CD4-positive, alpha-beta T cell (primary cell): ENCODE measurements at regions not wholly inside any gene's neighbourhood (a gene's known extent, or its start where the extent isn't known, plus 50 kb on each side); places are given as distances from the start of the nearest gene placed in this dataset.

Experiments
- ATAC-seq: fragments of 200-7000 bp; cut with Tn5 transposase; one replicate; pipeline ENCODE4 v1.10.0; 2022; ENCODE audit warnings: mild to moderate bottlenecking; ENCODE audit not compliant: poor library complexity
- CTCF ChIA-PET: fragments of 350-600 bp; sonication (Branson Sonifier 250); formaldehyde crosslinking; loops from one replicate; lab custom pipeline; 2021; ENCODE audit warnings: antibody characterized with exemption, inconsistent platforms; lab: Charles Lee
- POLR2A ChIA-PET: fragments of 350-600 bp; sonication (Branson Sonifier 250); formaldehyde crosslinking; loops from one replicate; lab custom pipeline; 2021; ENCODE audit warnings: antibody characterized with exemption, inconsistent platforms; lab: Charles Lee
- DNase-seq, 14 experiments: peaks; one replicate each; pipeline ENCODE4 v3.0.0-alpha.2; 2013 to 2020; ENCODE audit warnings: mixed read lengths in 2 of 14
- H3K27ac ChIP-seq, 2 donors: one replicate each; pipeline versions ENCODE4 v1.5.1 to v1.7.0; 2013; ENCODE audit warnings: low read length in 2 of 2, low read depth in 1 of 2, mild to moderate bottlenecking in 1 of 2
- H3K27me3 ChIP-seq, 2 experiments: 1 replicate in 1 of 2; 2 replicates in 1 of 2; pipeline versions ENCODE4 v1.6.1 to v1.7.0; 2013; ENCODE audit warnings: low read length in 2 of 2, control low read depth in 1 of 2, mild to moderate bottlenecking in 1 of 2, moderate library complexity in 1 of 2; ENCODE audit not compliant: insufficient read depth in 2 of 2, control insufficient read depth in 1 of 2
- H3K36me3 ChIP-seq: one replicate; pipeline ENCODE4 v1.6.1; 2013; ENCODE audit warnings: low read length, control low read depth; ENCODE audit not compliant: insufficient read depth
- H3K4me1 ChIP-seq: one replicate; pipeline ENCODE4 v1.6.1; 2013; ENCODE audit warnings: low read length, control low read depth; ENCODE audit not compliant: insufficient read depth
- H3K4me3 ChIP-seq: one replicate; pipeline ENCODE4 v1.5.1; 2013; ENCODE audit warnings: mild to moderate bottlenecking, low read length, moderate library complexity
- H3K9me3 ChIP-seq, 2 experiments: 1 replicate in 1 of 2; 2 replicates in 1 of 2; pipeline versions ENCODE4 v1.6.1 to v1.7.0; 2013; ENCODE audit warnings: low read length in 2 of 2, mild to moderate bottlenecking in 2 of 2, control low read depth in 1 of 2, moderate library complexity in 1 of 2; ENCODE audit not compliant: control insufficient read depth in 1 of 2, insufficient read depth in 1 of 2
- H3K27ac Mint-ChIP-seq: one replicate; pipeline ENCODE4 v1.8.0; 2020; ENCODE audit warnings: mixed read lengths
- H3K27me3 Mint-ChIP-seq: one replicate; pipeline ENCODE4 v1.8.0; 2021; ENCODE audit warnings: mixed read lengths
- H3K36me3 Mint-ChIP-seq: one replicate; pipeline ENCODE4 v1.8.0; 2021; ENCODE audit warnings: low read depth, mixed read lengths
- H3K4me1 Mint-ChIP-seq: one replicate; pipeline ENCODE4 v1.8.0; 2021; ENCODE audit warnings: low read depth, mixed read lengths
- H3K4me3 Mint-ChIP-seq: one replicate; pipeline ENCODE4 v1.8.0; 2020; ENCODE audit warnings: mild to moderate bottlenecking, mixed read lengths
- H3K9me3 Mint-ChIP-seq: one replicate; pipeline ENCODE4 v1.8.0; 2020; ENCODE audit warnings: mixed read lengths
- CTCF ChIP-seq: fragments of 200-600 bp; IDR thresholded peaks from one replicate; pipeline ENCODE4 v1.8.0; 2022; ENCODE audit warnings: antibody characterized with exemption, mild to moderate bottlenecking
- intact Hi-C, 2 experiments: fragments of 100-400 bp; cut with DNase I in 1 of 2; cut with micrococcal nuclease in 1 of 2; formaldehyde crosslinking; loops; one replicate each; pipeline versions ENCODE4 v1.15.1 to v1.9.0; 2023 to 2025; cut with DNase I, micrococcal nuclease

- Mint-ChIP-seq H3K27me3 (no peaks in the 10 kb centered on the region), H3K36me3 (no peaks in the 10 kb centered on the region)
- CTCF ChIA-PET: no interaction called here
Observed at GRCh38 chr6:103081126-103081525, 1687.6 kb downstream of the GRIK2 start.

GRCh38 chr6:103080497-103080896 lies 1687.0 kb downstream of the GRIK2 start:
- Mint-ChIP-seq H3K9me3 (no peaks in the 10 kb centered on the region), H3K27ac (no peak overlapping the region), H3K4me3 (no peak overlapping the region), H3K27me3 (no peaks in the 10 kb centered on the region), H3K4me1 (no peaks in the 10 kb centered on the region), H3K36me3 (no peaks in the 10 kb centered on the region)
- ChIA-PET POLR2A (no interaction called here), CTCF (no interaction called here)
- intact Hi-C loops: no loop called here
- H3K27me3 ChIP-seq: no peaks in the 10 kb centered on the region
- DNase-seq: no peak
- no peak overlapping the region for H3K27ac ChIP-seq
- H3K9me3 ChIP-seq: peaks cover 0 to 7% of the 10 kb centered on the region in 2 experiments
- H3K4me1 ChIP-seq: no peaks in the 10 kb centered on the region
- no peak for ATAC-seq
- no peaks in the 10 kb centered on the region for H3K36me3 ChIP-seq
- TF ChIP-seq CTCF: no peak
- H3K4me3 ChIP-seq: no peak overlapping the region

More at GRCh38 chr6:103081126-103081525, 1687.6 kb downstream of the GRIK2 start:
- no peaks in the 10 kb centered on the region for H3K36me3 ChIP-seq
- intact Hi-C loops: no loop called here
- ATAC-seq (no peak), DNase-seq (no peak)
- H3K9me3 Mint-ChIP-seq: no peaks in the 10 kb centered on the region
- no peaks in the 10 kb centered on the region for H3K27me3 ChIP-seq
- no peak overlapping the region for H3K27ac Mint-ChIP-seq
- no peaks in the 10 kb centered on the region for H3K4me1 ChIP-seq
- H3K4me3 Mint-ChIP-seq: no peak overlapping the region
- H3K27ac ChIP-seq: no peak overlapping the region
- H3K4me3 ChIP-seq: no peak overlapping the region
- H3K9me3 ChIP-seq: peaks cover 0 to 7% of the 10 kb centered on the region in 2 experiments
- no peaks in the 10 kb centered on the region for H3K4me1 Mint-ChIP-seq
- POLR2A ChIA-PET: interaction anchor here (0.6 kb wide), 1 partner anchor 483 kb away, joined by 3 read pairs; no protein-coding TSS in a partner anchor
- TF ChIP-seq CTCF: no peak

GRCh38 chr6:103079867-103080266 lies 1686.4 kb downstream of the GRIK2 start:
- no peak overlapping the region for H3K27ac Mint-ChIP-seq
- no peak for TF ChIP-seq CTCF
- Histone ChIP-seq H3K9me3 (peaks cover 0 to 7% of the 10 kb centered on the region in 2 experiments), H3K4me1 (no peaks in the 10 kb centered on the region), H3K36me3 (no peaks in the 10 kb centered on the region), H3K27me3 (no peaks in the 10 kb centered on the region), H3K4me3 (no peak overlapping the region), H3K27ac (no peak overlapping the region)
- ATAC-seq (no peak), DNase-seq (no peak)
- no peaks in the 10 kb centered on the region for H3K36me3 Mint-ChIP-seq
- CTCF ChIA-PET: no interaction called here
- H3K27me3 Mint-ChIP-seq: no peaks in the 10 kb centered on the region
- intact Hi-C loops: no loop called here
- POLR2A ChIA-PET: no interaction called here
- H3K4me1 Mint-ChIP-seq: no peaks in the 10 kb centered on the region
- H3K4me3 Mint-ChIP-seq: no peak overlapping the region
- no peaks in the 10 kb centered on the region for H3K9me3 Mint-ChIP-seq
